ENCODE measurements at regions not wholly inside any gene's neighbourhood (a gene's known extent, or its start where the extent isn't known, plus 50 kb on each side); places are given as distances from the start of the nearest gene placed in this dataset.

DNA sequence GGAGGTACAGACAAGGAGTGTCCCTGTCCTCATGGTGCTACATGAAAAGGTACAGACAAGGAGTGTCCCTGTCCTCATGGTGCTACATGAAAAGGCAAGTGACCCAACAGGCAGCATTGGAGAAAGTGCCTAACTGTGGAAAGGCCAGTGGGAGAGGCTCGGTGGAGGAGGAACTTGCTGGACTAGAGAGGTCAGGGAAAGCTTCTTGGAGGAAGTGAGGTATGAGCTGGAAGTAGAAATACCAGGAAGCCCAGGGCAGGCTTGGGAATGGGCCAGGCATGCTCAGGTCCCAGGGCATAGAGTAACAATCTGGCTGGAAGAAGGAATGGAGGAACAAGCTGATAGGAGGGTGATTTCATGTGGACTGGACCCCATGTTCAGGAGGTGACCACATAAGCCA lies 59.8 kb upstream of the FNDC1 start:
- no peak for TF ChIP-seq EZH2 (IDR thresholded peaks at IDR 0.05; ENCODE audit: borderline replicate concordance, low read length)
- TF ChIP-seq, protein P1, sequence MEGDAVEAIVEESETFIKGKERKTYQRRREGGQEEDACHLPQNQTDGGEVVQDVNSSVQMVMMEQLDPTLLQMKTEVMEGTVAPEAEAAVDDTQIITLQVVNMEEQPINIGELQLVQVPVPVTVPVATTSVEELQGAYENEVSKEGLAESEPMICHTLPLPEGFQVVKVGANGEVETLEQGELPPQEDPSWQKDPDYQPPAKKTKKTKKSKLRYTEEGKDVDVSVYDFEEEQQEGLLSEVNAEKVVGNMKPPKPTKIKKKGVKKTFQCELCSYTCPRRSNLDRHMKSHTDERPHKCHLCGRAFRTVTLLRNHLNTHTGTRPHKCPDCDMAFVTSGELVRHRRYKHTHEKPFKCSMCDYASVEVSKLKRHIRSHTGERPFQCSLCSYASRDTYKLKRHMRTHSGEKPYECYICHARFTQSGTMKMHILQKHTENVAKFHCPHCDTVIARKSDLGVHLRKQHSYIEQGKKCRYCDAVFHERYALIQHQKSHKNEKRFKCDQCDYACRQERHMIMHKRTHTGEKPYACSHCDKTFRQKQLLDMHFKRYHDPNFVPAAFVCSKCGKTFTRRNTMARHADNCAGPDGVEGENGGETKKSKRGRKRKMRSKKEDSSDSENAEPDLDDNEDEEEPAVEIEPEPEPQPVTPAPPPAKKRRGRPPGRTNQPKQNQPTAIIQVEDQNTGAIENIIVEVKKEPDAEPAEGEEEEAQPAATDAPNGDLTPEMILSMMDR (IDR thresholded peaks at IDR 0.05; ENCODE audit: low read length): no peak
- Histone ChIP-seq H3K4me3 (ENCODE audit: low read depth, low read length, poor library complexity, severe bottlenecking) (no peak overlapping the region), H3K27ac (ENCODE audit: low read depth, low read length, poor library complexity, severe bottlenecking) (peak overlapping the region; percentile 99), H3F3A (ENCODE audit: insufficient read depth, low read length) (peaks cover 12% of the 10 kb centered on the region), H3K27me3 (ENCODE audit: insufficient read depth, low read length) (no peaks in the 10 kb centered on the region), H3K4me1 (ENCODE audit: insufficient read depth, low read length, severe bottlenecking) (peaks cover 77% of the 10 kb centered on the region), H3K9me2 (ENCODE audit: low read depth, low read length) (no peaks in the 10 kb centered on the region), H3K36me3 (ENCODE audit: insufficient read depth, low read length) (no peaks in the 10 kb centered on the region), H3K4me2 (ENCODE audit: low read length) (peak overlapping the region; percentile 82; the same call in 1 of the 2 replicates), H4K20me1 (ENCODE audit: insufficient read depth, low read length) (no peaks in the 10 kb centered on the region), H2AFZ (ENCODE audit: low read length) (no peak overlapping the region), H3K9me3 (ENCODE audit: low read length) (no peaks in the 10 kb centered on the region), H3K79me2 (ENCODE audit: insufficient read depth, low read length) (no peaks in the 10 kb centered on the region), H3K9ac (ENCODE audit: low read length) (no peak overlapping the region; the same call in 1 of the 2 replicates)

DNA sequence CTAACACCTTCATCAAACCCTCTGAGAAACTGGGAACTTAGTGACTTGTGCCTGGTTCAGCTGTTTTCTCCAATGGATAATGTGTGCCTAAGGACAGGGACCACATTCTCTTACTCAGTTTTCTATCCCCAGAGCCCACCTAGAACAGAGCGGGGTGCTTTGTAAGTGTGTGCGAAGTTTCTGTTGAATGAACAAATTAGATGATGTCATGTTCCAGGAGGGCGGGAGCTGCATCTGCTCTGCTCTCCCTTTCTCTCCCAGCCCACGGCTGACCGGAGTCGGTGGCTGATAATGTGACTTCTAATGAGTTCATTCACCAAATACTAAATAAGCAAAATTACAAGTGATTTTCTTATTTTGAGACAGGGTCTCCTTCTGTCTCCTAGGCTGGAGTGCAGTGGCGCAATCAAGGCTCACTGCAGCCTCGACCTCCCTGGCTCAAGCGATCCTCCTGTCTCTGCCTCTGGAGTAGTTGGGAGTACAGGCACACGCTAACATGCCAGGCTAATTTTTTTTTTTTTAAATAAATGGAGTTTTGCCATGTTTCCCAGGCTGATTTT lies 60.7 kb upstream of the FNDC1 start:
- peak overlapping the region; percentile 52 for H3K4me3 ChIP-seq (ENCODE audit: low read depth, low read length, poor library complexity, severe bottlenecking)
- H3K9me3 ChIP-seq (ENCODE audit: low read length): no peaks in the 10 kb centered on the region
- no peaks in the 10 kb centered on the region for H3K36me3 ChIP-seq (ENCODE audit: insufficient read depth, low read length)
- H3K27ac ChIP-seq (ENCODE audit: low read depth, low read length, poor library complexity, severe bottlenecking): peak overlapping the region; percentile 99
- no peaks in the 10 kb centered on the region for H3K27me3 ChIP-seq (ENCODE audit: insufficient read depth, low read length)
- H3K9ac ChIP-seq (ENCODE audit: low read length): peak overlapping the region; percentile 83
- no peaks in the 10 kb centered on the region for H3K9me2 ChIP-seq (ENCODE audit: low read depth, low read length)
- no peaks in the 10 kb centered on the region for H3K79me2 ChIP-seq (ENCODE audit: insufficient read depth, low read length)
- H2AFZ ChIP-seq (ENCODE audit: low read length): no peak overlapping the region
- H3K4me2 ChIP-seq (ENCODE audit: low read length): peak overlapping the region; percentile 82
- H4K20me1 ChIP-seq (ENCODE audit: insufficient read depth, low read length): no peaks in the 10 kb centered on the region
- H3F3A ChIP-seq (ENCODE audit: insufficient read depth, low read length): peaks cover 13% of the 10 kb centered on the region
- no peak for TF ChIP-seq EZH2 (IDR thresholded peaks at IDR 0.05; ENCODE audit: borderline replicate concordance, low read length)
- TF ChIP-seq, protein P1 (IDR thresholded peaks at IDR 0.05; ENCODE audit: low read length): no peak
- peaks cover 77% of the 10 kb centered on the region for H3K4me1 ChIP-seq (ENCODE audit: insufficient read depth, low read length, severe bottlenecking)

DNA sequence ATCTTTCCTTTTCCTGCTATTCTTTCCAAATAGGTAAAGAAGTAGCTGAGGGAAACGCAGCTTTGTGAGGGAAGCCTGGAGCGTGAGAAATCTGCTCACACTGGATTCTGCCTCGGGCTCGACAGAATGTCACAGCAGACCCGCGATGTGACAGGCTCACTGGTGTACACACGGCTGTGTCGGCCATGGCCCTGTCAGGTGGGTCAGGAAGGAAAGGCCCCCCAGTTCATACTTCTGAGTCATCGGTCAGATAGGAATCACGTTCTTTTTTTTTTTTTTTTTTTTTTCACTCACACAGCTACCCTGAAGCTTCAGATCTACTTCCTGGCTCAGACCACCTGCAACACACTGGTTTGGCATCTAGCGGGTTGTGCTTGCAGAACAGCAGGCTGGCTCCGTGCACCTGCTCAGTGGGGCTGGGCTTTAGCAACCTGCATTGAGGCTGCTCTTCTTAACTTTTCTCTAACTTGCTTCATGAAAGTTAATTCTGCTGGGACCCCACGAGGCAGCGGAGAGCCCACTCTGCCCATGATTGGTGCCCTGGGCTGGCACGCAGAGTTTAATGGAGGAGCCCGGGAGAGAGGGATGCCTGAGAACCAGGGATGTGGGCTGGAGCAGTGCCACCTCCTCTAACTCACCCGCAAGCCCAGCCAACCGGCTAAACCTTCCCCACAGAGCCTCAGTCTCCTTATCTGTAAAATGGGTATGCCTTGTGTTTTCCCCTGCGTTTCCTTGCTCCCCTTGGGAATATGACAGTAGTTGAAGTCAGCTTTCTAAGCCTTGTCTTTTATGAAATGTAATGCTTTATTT lies 61.5 kb upstream of the FNDC1 start:
- H3K27ac ChIP-seq (ENCODE audit: low read depth, low read length, poor library complexity, severe bottlenecking): peak overlapping the region; percentile 99
- no peak overlapping the region for H2AFZ ChIP-seq (ENCODE audit: low read length)
- no peaks in the 10 kb centered on the region for H3K36me3 ChIP-seq (ENCODE audit: insufficient read depth, low read length)
- no peaks in the 10 kb centered on the region for H3K27me3 ChIP-seq (ENCODE audit: insufficient read depth, low read length)
- no peaks in the 10 kb centered on the region for H3K9me3 ChIP-seq (ENCODE audit: low read length)
- H3K9me2 ChIP-seq (ENCODE audit: low read depth, low read length): no peaks in the 10 kb centered on the region
- peak overlapping the region; percentile 82 for H3K4me2 ChIP-seq (ENCODE audit: low read length)
- H4K20me1 ChIP-seq (ENCODE audit: insufficient read depth, low read length): no peaks in the 10 kb centered on the region
- peak overlapping the region; percentile 83 for H3K9ac ChIP-seq (ENCODE audit: low read length)
- H3K79me2 ChIP-seq (ENCODE audit: insufficient read depth, low read length): no peaks in the 10 kb centered on the region
- H3F3A ChIP-seq (ENCODE audit: insufficient read depth, low read length): peaks cover 13% of the 10 kb centered on the region
- H3K4me3 ChIP-seq (ENCODE audit: low read depth, low read length, poor library complexity, severe bottlenecking): peak overlapping the region; percentile 52
- H3K4me1 ChIP-seq (ENCODE audit: insufficient read depth, low read length, severe bottlenecking): peaks cover 83% of the 10 kb centered on the region
- TF ChIP-seq EZH2 (IDR thresholded peaks at IDR 0.05; ENCODE audit: borderline replicate concordance, low read length): no peak
- TF ChIP-seq, protein P1 (IDR thresholded peaks at IDR 0.05; ENCODE audit: low read length): no peak
